Fibroblast of lung (primary cell): ENCODE measurements at regions not wholly inside any gene's neighbourhood (a gene's known extent, or its start where the extent isn't known, plus 50 kb on each side); places are given as distances from the start of the nearest gene placed in this dataset.

ENCODE experiments used
- CTCF ChIP-seq, 2 donors: IDR thresholded peaks in 1 of 2; conservative IDR thresholded peaks in 1 of 2; 1 replicate in 1 of 2; 2 replicates in 1 of 2; pipeline ENCODE4 v1.5.1; 2011 to 2012; ENCODE audit warnings: low read length in 2 of 2, control low read depth in 1 of 2, inconsistent platforms in 1 of 2, low read depth in 1 of 2, mild to moderate bottlenecking in 1 of 2
- EZH2 ChIP-seq: IDR thresholded peaks from 2 replicates; pipeline ENCODE4 v1.5.1; 2012; ENCODE audit warnings: low read length, control low read depth, mild to moderate bottlenecking; ENCODE audit errors: missing control alignments

GRCh38 chr22:22111267-22111751, 128.7 kb upstream of the TOP3B start:
- no peak for TF ChIP-seq CTCF (conservative IDR thresholded peaks at IDR 0.05 in 1 of 2, IDR thresholded peaks at IDR 0.05 in 1 of 2; ENCODE audit: low read depth in 1 of 2, low read length in 2 of 2)
- no peak for TF ChIP-seq EZH2
